PFSK-1 (cell line): ENCODE measurements at regions not wholly inside any gene's neighbourhood (a gene's known extent, or its start where the extent isn't known, plus 50 kb on each side); places are given as distances from the start of the nearest gene placed in this dataset.

ENCODE experiments used
- FOXP2 ChIP-seq: optimal IDR thresholded peaks from 2 replicates; pipeline ENCODE3; 2011; ENCODE audit warnings: borderline replicate concordance, control low read depth, inconsistent platforms; ENCODE audit not compliant: insufficient read depth; ENCODE audit errors: extremely low read length, extremely low read depth
- POLR2AphosphoS5 ChIP-seq: IDR thresholded peaks from 2 replicates; pipeline ENCODE4 v1.6.1; 2012; ENCODE audit warnings: low read depth, mild to moderate bottlenecking, control low read depth, low read length, moderate library complexity
- SIN3A ChIP-seq: IDR thresholded peaks from 2 replicates; pipeline ENCODE4 v1.6.1; 2012; ENCODE audit warnings: mild to moderate bottlenecking, low read length, moderate library complexity, borderline replicate concordance; ENCODE audit not compliant: insufficient read depth
- TAF1 ChIP-seq: IDR thresholded peaks from 2 replicates; pipeline ENCODE4 v1.6.1; 2012; ENCODE audit warnings: low read length, control low read depth, borderline replicate concordance; ENCODE audit not compliant: insufficient read depth
- TF ChIP-seq, protein P1 (sequence below), 2 experiments: IDR thresholded peaks; 2 replicates each; pipeline versions ENCODE4 v1.6.1 to v1.8.0; 2011 to 2012; ENCODE audit warnings: low read depth in 2 of 2, low read length in 2 of 2, control low read depth in 1 of 2, inconsistent platforms in 1 of 2, mild to moderate bottlenecking in 1 of 2, moderate library complexity in 1 of 2; ENCODE audit not compliant: insufficient read depth in 1 of 2

GRCh38 chr3:103810167-103810566 lies 1375.4 kb downstream of the ZPLD1 start:
- TF ChIP-seq TAF1 (no peak), POLR2AphosphoS5 (no peak), SIN3A (no peak), FOXP2 (no peak)
- TF ChIP-seq, protein P1, sequence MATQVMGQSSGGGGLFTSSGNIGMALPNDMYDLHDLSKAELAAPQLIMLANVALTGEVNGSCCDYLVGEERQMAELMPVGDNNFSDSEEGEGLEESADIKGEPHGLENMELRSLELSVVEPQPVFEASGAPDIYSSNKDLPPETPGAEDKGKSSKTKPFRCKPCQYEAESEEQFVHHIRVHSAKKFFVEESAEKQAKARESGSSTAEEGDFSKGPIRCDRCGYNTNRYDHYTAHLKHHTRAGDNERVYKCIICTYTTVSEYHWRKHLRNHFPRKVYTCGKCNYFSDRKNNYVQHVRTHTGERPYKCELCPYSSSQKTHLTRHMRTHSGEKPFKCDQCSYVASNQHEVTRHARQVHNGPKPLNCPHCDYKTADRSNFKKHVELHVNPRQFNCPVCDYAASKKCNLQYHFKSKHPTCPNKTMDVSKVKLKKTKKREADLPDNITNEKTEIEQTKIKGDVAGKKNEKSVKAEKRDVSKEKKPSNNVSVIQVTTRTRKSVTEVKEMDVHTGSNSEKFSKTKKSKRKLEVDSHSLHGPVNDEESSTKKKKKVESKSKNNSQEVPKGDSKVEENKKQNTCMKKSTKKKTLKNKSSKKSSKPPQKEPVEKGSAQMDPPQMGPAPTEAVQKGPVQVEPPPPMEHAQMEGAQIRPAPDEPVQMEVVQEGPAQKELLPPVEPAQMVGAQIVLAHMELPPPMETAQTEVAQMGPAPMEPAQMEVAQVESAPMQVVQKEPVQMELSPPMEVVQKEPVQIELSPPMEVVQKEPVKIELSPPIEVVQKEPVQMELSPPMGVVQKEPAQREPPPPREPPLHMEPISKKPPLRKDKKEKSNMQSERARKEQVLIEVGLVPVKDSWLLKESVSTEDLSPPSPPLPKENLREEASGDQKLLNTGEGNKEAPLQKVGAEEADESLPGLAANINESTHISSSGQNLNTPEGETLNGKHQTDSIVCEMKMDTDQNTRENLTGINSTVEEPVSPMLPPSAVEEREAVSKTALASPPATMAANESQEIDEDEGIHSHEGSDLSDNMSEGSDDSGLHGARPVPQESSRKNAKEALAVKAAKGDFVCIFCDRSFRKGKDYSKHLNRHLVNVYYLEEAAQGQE (IDR thresholded peaks at IDR 0.05; ENCODE audit: insufficient read depth in 1 of 2, low read depth in 2 of 2, low read length in 2 of 2) = no peak
